Middle frontal gyrus (tissue), 1 donor: ENCODE measurements at regions not wholly inside any gene's neighbourhood (a gene's known extent, or its start where the extent isn't known, plus 50 kb on each side); places are given as distances from the start of the nearest gene placed in this dataset.
A peak's percentile ranks its signal among the peaks of the same experiment; 100 is the strongest.
"Not testable (repeated sequence)": the region's sequence is repeated elsewhere in the genome, so short reads cannot be mapped to it uniquely, and the experiment has no call there.

ENCODE experiments used
- DNase-seq: peaks from one replicate; pipeline ENCODE4 v3.0.0-alpha.2; 2015; ENCODE audit warnings: low spot score; ENCODE audit errors: extremely low spot score

DNA sequence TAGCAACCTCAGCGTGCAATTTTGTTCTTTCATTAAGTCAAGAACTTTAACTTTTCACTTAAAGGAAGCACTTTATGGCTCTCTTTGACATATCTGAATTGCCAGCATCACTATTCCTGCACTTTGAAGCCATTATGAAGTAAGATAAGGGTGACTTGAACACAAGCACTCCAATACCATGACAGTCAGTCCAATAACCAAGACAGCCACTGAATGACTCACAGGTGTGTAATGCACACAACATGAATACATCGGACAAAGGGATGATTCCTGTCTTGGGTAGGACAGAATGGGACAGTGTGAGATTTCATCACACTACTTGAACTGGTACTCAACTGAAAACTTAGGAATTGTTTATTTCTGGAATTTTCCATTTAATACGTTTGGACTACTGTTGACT, 233.7 kb upstream of the IPO5 start:
- no peak for DNase-seq

- DNase-seq, result no peak
Observed at GRCh38 chr13:97720896-97721295, 232.6 kb upstream of the IPO5 start.

- DNase-seq, result no peak
Observed at GRCh38 chr13:97723655-97724054, 229.8 kb upstream of the IPO5 start.

DNA sequence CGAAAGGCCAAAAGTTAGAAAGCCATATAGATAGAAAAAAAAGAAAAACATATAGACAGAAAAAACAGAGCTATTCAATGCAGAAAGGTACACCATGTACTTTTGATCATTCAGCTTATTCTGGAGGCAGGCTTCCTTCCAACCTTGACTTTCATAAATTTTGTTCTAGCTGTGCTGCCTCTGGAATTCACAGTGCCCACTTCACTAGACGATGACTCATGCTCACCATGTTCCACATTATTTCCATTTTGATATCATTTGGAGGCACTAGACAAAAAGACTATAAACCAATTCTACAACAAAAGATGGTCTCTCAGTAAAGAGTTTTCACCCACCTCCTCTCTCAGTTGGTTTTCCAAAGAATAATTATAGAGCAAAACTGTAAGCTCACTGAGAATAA, 229.0 kb upstream of the IPO5 start:
- DNase-seq, result peak; percentile 15

- no peak for DNase-seq
Observed at GRCh38 chr13:97726664-97727280, 226.7 kb upstream of the IPO5 start.

- no peak for DNase-seq
Observed at GRCh38 chr13:97727991-97728390, 225.5 kb upstream of the IPO5 start.

- DNase-seq, result no peak
Observed at GRCh38 chr13:97736436-97736835, 217.0 kb upstream of the IPO5 start.

GRCh38 chr13:97742084-97742483, 211.4 kb upstream of the IPO5 start:
- no peak for DNase-seq

DNA sequence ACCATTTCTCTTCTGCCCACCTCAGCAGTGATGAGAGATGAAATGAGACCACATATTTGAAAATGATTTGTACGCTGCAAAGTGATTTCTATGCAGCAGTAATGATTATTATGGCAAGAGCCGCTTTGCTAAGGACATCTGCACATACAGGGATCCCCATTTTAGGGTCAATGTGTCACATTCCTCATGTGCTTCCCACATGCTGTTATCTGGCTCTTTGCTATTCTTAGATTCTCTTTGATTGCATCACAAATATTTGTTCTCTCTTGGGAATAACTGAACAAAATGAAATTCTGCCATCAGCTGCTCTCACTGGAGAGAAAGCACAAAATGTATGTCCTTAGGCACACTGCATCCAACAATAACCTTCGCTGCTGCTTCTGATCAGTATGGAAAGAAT, 209.5 kb upstream of the IPO5 start:
- DNase-seq, result no peak

DNA sequence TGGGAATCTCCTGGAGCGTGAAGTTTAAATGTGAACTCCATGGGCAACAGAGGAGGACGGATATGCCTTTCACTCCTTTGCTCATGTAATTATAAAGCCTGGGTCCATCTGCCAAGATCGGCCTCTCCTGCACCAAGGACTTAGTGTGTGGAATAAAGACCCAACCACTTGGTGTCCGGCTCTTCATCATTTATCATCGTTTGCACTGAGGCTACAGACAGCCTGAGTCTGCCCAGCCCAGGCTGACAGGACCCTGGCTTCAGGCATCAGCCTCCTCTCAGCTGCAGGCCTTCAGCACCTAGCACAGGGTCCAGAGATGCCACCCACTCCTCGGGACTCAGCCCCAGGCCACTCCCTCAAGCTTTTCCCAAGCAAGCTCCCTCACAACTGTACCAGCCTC, 206.8 kb upstream of the IPO5 start:
- DNase-seq, result no peak

DNA sequence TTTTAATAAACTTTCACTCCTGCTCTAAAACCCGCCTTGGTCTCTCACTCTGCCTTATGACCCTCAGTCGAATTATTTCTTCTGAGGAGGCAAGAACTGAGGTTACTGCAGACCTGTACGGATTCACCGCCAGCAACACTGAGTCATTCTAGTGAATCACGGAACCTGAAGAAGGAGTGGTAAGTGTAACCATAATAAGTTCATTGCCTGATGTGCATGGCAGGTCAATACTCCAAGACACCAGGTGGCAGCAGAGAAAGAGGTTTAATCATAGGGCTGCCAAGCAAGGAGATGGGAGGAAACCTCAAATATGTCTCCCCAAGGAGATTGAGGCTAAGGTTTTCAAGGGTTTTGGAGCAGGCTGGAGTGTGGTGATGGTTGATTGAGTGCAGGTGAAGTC, 204.3 kb upstream of the IPO5 start:
- no peak for DNase-seq

GRCh38 chr13:97751477-97751876, 202.0 kb upstream of the IPO5 start:
- no peak for DNase-seq

GRCh38 chr13:97752961-97753668, 200.4 kb upstream of the IPO5 start:
- DNase-seq, result no peak

DNA sequence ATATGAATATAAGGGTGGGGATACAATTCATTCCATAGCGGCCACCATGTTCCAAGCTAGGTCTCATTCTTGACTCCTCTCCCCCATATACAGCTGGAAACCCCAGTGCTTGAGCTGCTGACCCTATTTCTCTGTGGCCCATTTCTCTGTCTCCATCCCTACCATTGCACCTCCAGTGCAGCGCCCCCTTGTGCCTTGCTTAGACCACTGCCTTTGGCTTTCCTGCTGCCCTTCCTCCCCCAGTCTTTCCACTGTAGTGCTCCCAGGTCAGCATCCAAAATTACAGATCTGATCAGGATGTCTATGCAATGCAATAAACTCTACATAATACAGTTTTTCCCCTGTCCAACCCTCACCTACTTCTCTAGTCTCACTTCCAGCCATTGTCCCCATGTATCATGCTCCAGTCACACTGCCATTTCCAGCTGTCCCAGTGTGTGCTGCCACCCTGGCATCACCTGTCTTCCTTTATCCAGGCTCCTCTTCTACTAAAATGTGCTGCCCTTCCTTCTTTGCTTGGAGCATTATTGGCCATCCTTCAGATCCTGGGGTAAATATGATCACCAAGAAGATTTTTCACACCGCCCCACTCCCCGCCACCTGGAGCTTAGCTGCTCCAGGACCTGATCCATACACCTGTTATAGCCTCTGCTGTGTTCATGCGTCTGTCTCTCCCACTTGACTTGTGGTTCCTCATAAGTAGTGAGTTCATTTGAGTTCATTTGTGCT, 199.4 kb upstream of the IPO5 start:
- DNase-seq, result no peak

- DNase-seq, result no peak
Observed at GRCh38 chr13:97757807-97758206, 195.7 kb upstream of the IPO5 start.

- no peak for DNase-seq
Observed at GRCh38 chr13:97758317-97758716, 195.2 kb upstream of the IPO5 start.

GRCh38 chr13:97761796-97762540, 191.5 kb upstream of the IPO5 start:
- no peak for DNase-seq

DNA sequence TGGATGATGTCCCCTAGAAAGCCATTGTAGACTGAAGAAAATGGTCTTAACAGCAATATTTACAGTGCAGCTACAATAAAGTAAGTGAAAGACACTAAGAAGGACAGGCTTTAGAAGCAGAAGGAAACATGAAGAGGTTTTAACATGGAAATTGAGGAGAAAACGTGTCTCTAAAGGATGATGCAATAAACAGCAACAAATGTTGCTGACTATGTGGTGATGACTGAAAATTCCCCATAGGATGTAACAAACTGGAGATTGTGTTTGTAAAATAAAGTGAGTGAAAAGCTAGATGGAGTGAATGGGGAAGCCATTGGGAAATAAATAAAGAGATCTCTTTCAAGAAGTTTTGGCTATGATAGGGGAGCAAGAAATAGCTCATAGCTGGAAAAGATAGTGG, 186.7 kb upstream of the IPO5 start:
- no peak for DNase-seq

- no peak for DNase-seq
Observed at GRCh38 chr13:97768134-97768533, 185.3 kb upstream of the IPO5 start.

DNA sequence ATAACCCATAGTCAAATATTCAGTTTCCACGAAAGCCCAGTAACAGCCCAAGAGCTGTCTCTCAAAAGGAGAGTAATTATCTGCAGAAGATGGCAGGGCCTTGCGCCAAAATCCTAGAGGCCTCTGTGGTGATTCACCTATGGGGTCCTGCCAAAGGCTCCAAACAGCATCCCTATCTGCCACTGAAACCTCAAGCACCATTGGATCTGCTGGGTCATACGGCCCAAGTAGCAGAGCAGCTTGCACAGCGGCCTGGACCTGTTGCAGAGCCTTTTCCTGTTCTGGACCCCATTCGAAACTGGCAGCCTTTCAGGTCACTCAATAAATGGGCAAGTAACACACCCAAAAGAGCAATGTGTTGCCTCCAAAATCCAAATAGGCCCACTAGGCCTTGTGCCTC, 183.2 kb upstream of the IPO5 start:
- DNase-seq, result not testable (repeated sequence)

GRCh38 chr13:97772466-97772865, 181.0 kb upstream of the IPO5 start:
- DNase-seq, result not testable (repeated sequence)
